ENCODE measurements at regions not wholly inside any gene's neighbourhood (a gene's known extent, or its start where the extent isn't known, plus 50 kb on each side); places are given as distances from the start of the nearest gene placed in this dataset.

GRCh38 chr4:10765386-10765785 lies 80.8 kb upstream of the CLNK start:
- no peak overlapping the region for H3K27ac ChIP-seq (ENCODE audit: extremely low read depth, low read depth, low read length)
- no peak for TF ChIP-seq ZNF19 (tag by site-specific recombination; IDR thresholded peaks at IDR 0.05; ENCODE audit: low read depth)
- TF ChIP-seq ZNF660 (tag by site-specific recombination; IDR thresholded peaks at IDR 0.05): no peak
- TF ChIP-seq ZNF175 (tag by site-specific recombination; IDR thresholded peaks at IDR 0.05): no peak
- no peak for TF ChIP-seq ZNF157 (tag by site-specific recombination; IDR thresholded peaks at IDR 0.05)
- TF ChIP-seq BCL11B (tag by site-specific recombination; IDR thresholded peaks at IDR 0.05; ENCODE audit: low read depth): no peak
- TF ChIP-seq ZNF24 (tag by site-specific recombination; IDR thresholded peaks at IDR 0.05): no peak
- TF ChIP-seq OVOL3 (tag by site-specific recombination; IDR thresholded peaks at IDR 0.05): no peak
- TF ChIP-seq ZNF26 (tag by site-specific recombination; IDR thresholded peaks at IDR 0.05): no peak
- no peak for TF ChIP-seq ZNF140 (tag by site-specific recombination; IDR thresholded peaks at IDR 0.05)
- no peak for TF ChIP-seq ZBTB49 (tag by site-specific recombination; IDR thresholded peaks at IDR 0.05; ENCODE audit: low read depth)
- no peak for TF ChIP-seq ZNF776 (tag by site-specific recombination; IDR thresholded peaks at IDR 0.05; ENCODE audit: borderline replicate concordance)
- no peak for TF ChIP-seq ZNF658 (tag by site-specific recombination; IDR thresholded peaks at IDR 0.05)
- no peak for TF ChIP-seq PRDM10 (tag by site-specific recombination; IDR thresholded peaks at IDR 0.05)
- H3K4me1 ChIP-seq (ENCODE audit: control insufficient read depth, insufficient read depth, low read length): no peaks in the 10 kb centered on the region
- no peak overlapping the region for H3K4me3 ChIP-seq (ENCODE audit: low read depth, low read length)
- H3K9me3 ChIP-seq (ENCODE audit: control insufficient read depth, insufficient read depth, low read depth, low read length): no peaks in the 10 kb centered on the region
- H3K36me3 ChIP-seq (ENCODE audit: control insufficient read depth in 2 of 2, insufficient read depth in 1 of 2, low read length in 2 of 2): no peaks in the 10 kb centered on the region
- POLR2A ChIA-PET: no interaction called here
- CTCF ChIA-PET: no interaction called here

- H3K27ac ChIP-seq (ENCODE audit: extremely low read depth, low read depth, low read length): no peak overlapping the region
- no peaks in the 10 kb centered on the region for H3K36me3 ChIP-seq (ENCODE audit: control insufficient read depth in 2 of 2, insufficient read depth in 1 of 2, low read length in 2 of 2)
- ChIA-PET POLR2A (no interaction called here), CTCF (no interaction called here)
- H3K4me1 ChIP-seq (ENCODE audit: control insufficient read depth, insufficient read depth, low read length): no peaks in the 10 kb centered on the region
- no peaks in the 10 kb centered on the region for H3K9me3 ChIP-seq (ENCODE audit: control insufficient read depth, insufficient read depth, low read depth, low read length)
- H3K4me3 ChIP-seq (ENCODE audit: low read depth, low read length): no peak overlapping the region
- no peak for TF ChIP-seq ZNF426 (tag by site-specific recombination; IDR thresholded peaks at IDR 0.05)
- no peak for TF ChIP-seq ZNF596 (tag by site-specific recombination; IDR thresholded peaks at IDR 0.05)
- no peak for TF ChIP-seq ZNF624 (tag by site-specific recombination; IDR thresholded peaks at IDR 0.05)
- no peak for TF ChIP-seq ZBTB8A (tag by site-specific recombination; IDR thresholded peaks at IDR 0.05)
- 0 out of 2 replicates have a peak, but pooled peaks have one; percentile 33 for TF ChIP-seq PRDM10 (tag by site-specific recombination; IDR thresholded peaks at IDR 0.05)
- no peak for TF ChIP-seq ZNF280D (tag by site-specific recombination; IDR thresholded peaks at IDR 0.05)
- no peak for TF ChIP-seq ZNF19 (tag by site-specific recombination; IDR thresholded peaks at IDR 0.05; ENCODE audit: low read depth)
- TF ChIP-seq ZSCAN4 (tag by site-specific recombination; IDR thresholded peaks at IDR 0.05): 0 out of 2 replicates have a peak, but pooled peaks have one; percentile 17
- TF ChIP-seq ZNF423 (tag by site-specific recombination; IDR thresholded peaks at IDR 0.05): no peak
Observed at GRCh38 chr4:10762561-10762960, 78.0 kb upstream of the CLNK start.
